OCI-LY3 (cell line): ENCODE measurements at regions not wholly inside any gene's neighbourhood (a gene's known extent, or its start where the extent isn't known, plus 50 kb on each side); places are given as distances from the start of the nearest gene placed in this dataset.

Experiments
- CTCF ChIP-seq: fragments of 200-600, 300-600 bp; sonication (generic); IDR thresholded peaks from 2 replicates; pipeline ENCODE4 v1.5.1; 2014; ENCODE audit warnings: antibody characterized with exemption, low read length, low read depth
- EZH2phosphoT487 ChIP-seq: fragments of 200-600 bp; shearing (Covaris generic); IDR thresholded peaks from 2 replicates; pipeline ENCODE4 v1.6.1; 2018; ENCODE audit warnings: antibody characterized with exemption, mixed run types, low read depth

GRCh38 chr14:40093800-40094199 is 661.6 kb upstream of the FBXO33 start:
- no peak for TF ChIP-seq CTCF
- TF ChIP-seq EZH2phosphoT487: no peak
